HG02571 (cell line): ENCODE measurements at regions not wholly inside any gene's neighbourhood (a gene's known extent, or its start where the extent isn't known, plus 50 kb on each side); places are given as distances from the start of the nearest gene placed in this dataset.

ENCODE experiments used
- ATAC-seq: cut with Tn5 transposase; IDR thresholded peaks from one replicate; pipeline ENCODE4 v1.9.1; 2021; ENCODE audit warnings: mild to moderate bottlenecking, moderate library complexity; ENCODE audit not compliant: unreplicated experiment

DNA sequence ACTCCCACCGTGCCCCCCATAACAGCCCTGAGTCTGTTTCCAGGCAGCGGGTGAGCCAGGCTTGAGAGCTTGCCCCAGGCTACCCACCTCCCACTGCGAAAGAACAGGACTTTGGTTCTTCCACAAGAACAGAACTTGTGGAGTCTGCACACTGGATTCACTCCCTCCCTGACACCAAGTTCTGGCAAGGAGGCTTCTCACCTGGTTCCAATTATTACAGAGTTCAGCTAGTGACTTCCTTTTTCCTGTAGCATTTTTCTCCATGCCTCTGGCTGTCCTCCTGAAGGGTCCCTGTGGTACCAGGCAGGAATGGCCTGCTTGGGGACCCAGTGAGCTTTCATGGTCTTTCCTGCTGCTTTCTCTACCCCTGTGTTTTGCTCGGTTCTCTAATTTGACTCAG is 208.6 kb upstream of the SFRP2 start:
- ATAC-seq, result no peak

GRCh38 chr4:153989505-153989904 is 200.6 kb upstream of the SFRP2 start:
- no peak for ATAC-seq

DNA sequence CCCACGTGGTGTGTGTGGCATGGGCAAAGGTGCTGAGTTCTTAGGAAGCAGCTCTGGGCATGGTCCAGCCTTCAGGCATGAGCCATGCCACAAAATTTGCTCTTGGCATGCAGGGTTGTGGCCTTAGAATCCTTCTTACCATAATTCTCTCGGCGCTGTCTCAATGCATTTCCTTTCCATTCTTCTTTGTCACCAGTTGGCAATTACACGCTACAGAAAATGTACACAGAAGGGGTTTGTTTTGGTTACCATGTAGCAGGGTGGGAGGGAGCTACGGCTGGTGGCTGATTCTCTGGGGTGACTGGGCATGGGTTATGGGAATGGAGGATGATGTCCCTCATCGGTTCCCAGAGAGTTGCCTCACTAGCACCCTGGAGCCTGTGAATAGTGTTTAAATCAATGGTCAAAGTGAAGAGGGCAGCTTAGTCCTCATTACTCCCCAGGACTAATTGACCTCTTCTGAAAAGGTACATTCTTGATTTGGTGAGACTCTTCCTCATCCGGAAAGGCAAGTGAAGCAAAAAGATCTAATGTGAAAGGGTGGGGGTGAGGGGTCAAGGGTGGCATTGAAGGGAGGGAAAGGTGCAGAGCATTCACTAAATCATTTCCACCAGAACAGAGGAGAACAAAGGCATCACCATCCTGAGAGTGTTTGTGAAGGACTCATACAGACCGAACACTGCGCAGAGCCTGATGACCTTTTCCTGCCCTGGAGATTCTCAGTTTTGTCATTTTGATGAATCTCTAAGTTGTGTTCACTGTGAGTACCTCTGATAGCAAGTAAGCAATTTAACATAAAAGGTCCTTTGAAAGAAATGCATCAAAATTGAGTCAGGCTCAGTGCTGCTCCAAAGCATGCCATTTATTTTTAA is 199.8 kb upstream of the SFRP2 start:
- no peak for ATAC-seq

DNA sequence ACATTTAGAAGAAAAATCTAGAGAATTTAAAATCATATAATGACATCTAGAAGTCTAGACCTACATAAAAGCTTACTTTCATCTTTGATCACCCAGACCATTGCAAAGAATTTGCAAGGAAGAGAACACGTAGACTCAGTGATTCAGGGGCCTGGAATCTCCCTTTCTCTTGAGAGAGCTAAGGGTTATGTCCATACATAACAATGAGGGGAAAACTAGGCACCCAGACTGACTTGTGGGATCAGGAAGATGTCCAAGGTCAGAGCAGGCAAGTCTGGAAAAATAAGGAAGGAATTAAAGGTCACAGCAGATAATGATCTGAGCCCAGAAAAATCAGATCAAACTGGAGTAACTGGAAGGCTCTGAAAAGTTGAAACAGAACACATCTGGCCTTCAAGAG is 198.4 kb upstream of the SFRP2 start:
- ATAC-seq, result no peak

- no peak for ATAC-seq
These were observed 188.1 kb upstream of the SFRP2 start for GRCh38 chr4:153976954-153977353.

GRCh38 chr4:153974452-153974851 is 185.6 kb upstream of the SFRP2 start:
- ATAC-seq, result no peak

DNA sequence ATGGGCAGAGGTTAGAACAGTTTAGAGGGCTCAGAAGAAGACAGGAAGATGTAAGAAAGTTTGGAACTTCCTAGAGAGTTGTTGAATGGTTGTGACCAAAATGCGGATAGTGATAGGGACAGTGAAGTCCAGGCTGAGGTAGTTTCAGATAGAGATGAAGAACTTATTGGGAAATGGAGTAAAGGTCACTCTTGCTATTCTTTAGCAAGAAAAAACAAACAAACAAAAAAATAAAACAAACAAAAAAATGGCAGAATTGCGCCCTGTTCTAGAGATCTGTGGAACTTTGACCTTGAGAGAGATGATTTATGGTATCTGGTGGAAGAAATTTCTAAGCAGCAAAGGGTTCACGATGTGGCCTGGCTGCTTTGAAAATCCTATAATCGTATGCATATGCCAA is 185.1 kb upstream of the SFRP2 start:
- no peak for ATAC-seq

GRCh38 chr4:153971899-153972298 is 183.0 kb upstream of the SFRP2 start:
- ATAC-seq, result no peak

DNA sequence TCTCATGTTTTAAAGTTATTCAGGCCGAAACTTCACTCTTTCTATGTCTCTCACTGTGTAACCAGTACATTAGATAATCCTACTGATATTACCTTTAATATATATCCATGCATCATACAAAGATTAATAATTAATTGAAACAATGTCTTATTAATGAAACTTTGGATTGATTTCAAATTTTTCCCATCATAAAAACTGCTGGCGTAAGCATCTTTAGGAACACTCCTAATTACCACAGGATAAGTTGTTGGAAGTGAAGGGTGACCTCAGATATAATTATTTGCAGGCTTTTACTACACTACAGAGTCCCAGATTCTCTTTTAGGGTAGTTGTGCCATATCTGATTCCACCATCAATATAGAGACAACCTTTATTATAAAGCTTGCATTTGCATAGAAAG is 181.3 kb upstream of the SFRP2 start:
- ATAC-seq, result no peak

- ATAC-seq, result no peak
These were observed 180.7 kb upstream of the SFRP2 start for GRCh38 chr4:153969542-153969941.

- no peak for ATAC-seq
These were observed 177.8 kb upstream of the SFRP2 start for GRCh38 chr4:153966641-153967040.

DNA sequence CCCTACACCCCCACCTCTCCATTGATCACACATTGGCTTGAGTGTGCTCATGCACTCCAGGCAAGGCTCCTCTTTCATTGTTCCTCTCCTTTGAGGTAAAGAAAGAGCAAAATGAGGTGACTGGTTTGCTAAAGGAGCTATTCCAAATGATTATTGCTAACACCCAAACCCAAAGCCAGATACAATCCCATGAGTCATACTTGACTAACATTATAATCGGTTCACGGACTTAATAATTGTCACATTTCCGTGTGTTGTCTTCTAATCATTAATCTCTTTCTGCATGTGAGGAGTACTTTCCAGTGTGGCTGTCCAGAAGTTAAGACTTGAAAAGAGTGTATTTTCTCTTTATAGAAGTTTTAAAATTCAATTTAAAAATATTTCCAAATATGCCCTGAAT is 174.3 kb upstream of the SFRP2 start:
- no peak for ATAC-seq

DNA sequence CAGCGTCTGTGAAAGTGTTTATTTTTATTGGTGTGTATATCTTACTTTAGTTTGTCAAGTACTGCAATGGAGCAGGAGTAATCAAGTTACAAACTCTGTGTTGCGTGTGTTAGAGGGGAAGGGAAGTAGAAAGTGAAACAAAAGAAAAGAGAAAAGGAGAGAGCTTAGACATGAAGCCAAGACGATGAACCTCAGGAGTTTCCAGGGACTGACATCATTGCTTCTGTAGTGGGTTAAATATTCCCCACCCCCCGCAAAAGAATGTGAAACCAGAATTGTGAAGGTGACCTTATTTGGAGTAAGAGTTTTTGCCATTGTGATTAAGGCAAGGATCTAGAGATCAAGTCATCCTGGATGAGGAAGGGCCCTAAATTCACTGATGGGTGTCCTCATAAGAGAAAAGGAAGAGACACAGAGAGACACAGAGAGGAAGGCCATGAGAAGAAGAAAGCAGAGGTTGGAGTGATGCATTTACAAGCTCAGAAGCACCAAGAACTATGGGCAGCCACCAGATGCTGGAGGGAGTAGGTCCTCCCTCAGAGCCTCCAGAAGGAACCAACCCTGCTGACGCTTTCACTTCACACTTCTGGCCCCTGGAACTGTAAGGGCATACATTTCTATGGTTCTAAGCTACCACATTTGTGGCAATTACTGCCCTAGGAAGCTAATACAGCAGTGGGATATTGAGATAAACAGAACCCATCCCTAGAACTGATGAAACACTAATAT is 173.6 kb upstream of the SFRP2 start:
- ATAC-seq, result no peak

GRCh38 chr4:153955327-153955726 is 166.4 kb upstream of the SFRP2 start:
- ATAC-seq, result no peak

DNA sequence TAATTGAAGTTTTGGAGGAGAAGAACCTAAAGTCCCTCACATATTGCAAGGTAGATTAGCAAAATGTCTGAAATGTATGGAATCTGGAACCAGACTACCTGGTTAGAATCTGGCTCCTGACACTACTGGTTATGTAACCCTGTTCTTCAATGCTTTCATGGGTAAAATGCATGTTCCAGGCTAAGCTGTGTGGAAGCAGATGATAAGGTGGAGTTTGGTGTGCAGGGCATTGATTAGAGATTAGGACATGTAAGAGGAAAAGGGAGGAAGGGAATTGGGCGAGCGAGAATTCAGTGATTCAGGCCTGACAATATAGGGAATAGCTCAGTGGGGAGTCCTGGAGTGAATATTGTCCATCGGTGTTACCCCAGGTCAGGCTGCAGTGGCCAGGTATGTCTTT is 165.8 kb upstream of the SFRP2 start:
- no peak for ATAC-seq

DNA sequence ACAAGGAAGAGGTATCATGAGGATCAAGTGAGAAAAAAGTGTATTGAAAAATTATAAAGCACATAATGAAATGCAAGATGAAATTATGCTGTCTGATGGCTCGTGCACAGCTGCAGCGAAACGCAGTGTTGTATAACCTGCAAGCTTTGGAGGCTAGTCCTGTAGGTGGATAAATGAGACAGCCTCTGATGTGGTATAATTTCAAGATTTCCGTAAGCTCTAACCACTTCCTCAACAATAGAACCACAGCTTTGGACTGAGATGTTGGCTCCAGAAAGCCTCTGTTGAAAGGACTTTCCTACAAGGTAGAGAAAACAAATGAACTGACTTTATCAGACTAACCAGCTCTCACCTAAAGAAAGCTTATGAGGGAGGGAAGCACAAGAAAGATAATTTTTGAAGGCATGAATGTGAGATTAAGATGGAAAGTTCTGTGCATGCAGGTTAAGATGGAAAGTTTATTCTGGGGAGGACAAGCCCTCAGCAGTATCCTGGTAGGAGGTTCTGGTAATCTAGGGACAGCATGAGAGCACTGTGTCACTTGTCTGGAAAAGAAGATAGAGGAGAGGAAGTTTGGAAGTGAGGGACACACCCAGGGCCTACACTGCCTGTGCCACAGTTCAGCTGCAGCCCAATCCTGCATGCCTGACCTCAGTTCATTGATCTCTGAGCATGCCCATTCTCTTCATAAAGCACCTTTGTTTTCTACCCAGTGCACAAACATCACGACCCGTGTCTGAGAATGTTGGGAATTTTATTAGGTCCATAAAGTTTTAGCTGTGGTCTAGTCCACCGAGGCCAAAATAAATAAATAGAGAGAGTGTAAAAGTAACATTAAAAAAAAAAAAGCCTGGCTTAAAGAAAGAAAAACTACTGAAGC is 161.5 kb upstream of the SFRP2 start:
- no peak for ATAC-seq

GRCh38 chr4:153948041-153948440 is 159.2 kb upstream of the SFRP2 start:
- no peak for ATAC-seq

DNA sequence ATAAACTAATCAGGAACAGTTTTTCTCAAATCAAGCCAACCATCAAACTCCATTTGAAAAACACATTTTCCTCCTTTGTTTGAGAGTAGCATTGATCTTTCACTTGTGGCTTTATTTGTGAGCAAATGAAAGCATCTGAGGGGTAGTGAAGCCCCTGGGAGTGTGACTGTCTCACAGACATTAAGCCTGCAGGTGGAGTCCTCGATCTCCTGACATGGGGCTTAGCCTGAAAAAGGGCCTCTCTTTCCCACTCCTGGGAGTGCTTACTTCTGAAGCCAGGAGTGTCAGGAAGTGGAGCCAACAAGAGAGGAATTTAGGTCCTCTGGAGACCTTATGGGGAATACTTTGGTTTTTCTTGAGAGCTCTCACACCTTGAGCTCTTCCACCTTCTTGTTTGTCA is 158.2 kb upstream of the SFRP2 start:
- no peak for ATAC-seq

DNA sequence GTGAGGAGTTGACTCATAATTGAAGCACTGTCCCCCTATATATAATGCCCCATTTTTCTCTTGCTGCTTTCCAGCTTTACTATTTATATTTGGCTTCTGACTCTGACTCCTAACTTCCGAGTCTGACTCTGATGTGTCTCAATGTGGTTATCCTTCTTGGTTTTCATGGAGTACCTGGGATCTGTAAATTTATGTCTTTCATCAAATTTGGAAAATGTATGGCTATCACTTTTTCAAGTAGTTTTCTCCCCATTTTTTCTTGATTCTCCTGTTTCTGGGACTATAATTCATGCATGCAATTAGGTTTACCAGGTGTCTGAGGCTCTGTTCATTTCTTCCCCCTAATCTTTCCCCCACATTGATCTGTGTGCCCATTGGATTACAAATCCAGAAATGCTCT is 156.8 kb upstream of the SFRP2 start:
- no peak for ATAC-seq

DNA sequence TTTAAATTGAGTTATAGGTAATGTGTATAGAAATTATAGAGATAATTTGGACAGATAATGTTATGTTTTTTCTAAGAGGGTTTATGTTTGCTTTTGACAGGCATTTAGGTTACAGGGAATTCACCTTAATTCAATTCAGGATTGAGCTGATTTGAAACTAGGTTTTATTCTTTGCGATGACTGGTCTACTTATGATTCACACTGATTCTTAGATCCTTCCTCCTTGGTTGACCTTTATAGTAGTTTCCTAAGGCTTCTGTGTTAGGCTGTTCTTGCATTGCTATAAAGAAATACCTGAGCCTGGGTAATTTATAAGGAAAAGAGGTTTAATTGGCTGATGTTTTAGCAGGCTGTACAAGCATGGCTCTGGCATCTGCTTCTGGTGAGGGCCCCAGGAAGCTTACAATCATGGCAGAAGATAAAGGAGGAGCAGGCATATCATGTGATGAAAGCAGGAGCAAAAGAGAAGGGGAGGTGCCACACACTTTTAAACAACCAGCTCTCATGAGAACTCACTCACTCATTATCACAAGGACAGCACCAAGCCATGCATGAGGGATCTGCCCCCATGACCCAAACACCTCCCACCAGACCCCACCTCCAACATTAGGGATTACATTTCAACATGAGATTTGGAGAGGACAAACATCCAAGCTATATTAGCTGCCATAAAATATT is 155.0 kb upstream of the SFRP2 start:
- ATAC-seq, result no peak

GRCh38 chr4:153940916-153941315 is 152.0 kb upstream of the SFRP2 start:
- no peak for ATAC-seq
